ENCODE measurements at regions not wholly inside any gene's neighbourhood (a gene's known extent, or its start where the extent isn't known, plus 50 kb on each side); places are given as distances from the start of the nearest gene placed in this dataset.

DNA sequence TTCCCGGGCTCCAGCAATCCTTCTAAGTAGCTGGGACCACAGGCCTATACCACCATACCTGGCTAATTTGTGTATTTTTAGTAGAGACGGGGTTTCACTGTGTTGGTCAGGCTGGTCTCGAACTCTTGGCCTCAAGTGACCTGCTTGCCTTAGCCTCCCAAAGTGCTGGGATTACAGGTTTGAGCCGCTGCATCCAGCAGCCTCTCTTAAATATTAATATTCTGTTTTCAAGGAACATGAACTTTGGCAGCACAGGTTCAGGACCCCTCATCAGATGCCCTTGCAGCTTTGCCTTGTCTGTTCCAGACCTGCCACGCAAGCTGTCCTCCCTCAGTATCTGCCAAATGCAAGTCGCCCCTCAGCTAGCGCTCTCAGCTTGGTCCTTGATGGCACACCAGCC lies 166.8 kb downstream of the KCTD15 start:
- no peak for TF ChIP-seq POLR2A (IDR thresholded peaks at IDR 0.05)
- no peak for TF ChIP-seq EP300 (IDR thresholded peaks at IDR 0.05)
